Left lobe of liver (tissue), 2 donors: ENCODE measurements at regions not wholly inside any gene's neighbourhood (a gene's known extent, or its start where the extent isn't known, plus 50 kb on each side); places are given as distances from the start of the nearest gene placed in this dataset.

ENCODE experiments used
- ATAC-seq: fragments of 200-7000 bp; cut with Tn5 transposase; one replicate; pipeline ENCODE4 v1.9.1; 2020; ENCODE audit warnings: mild to moderate bottlenecking, moderate library complexity
- DNase-seq: peaks from one replicate; pipeline ENCODE4 v3.0.0-alpha.2; 2020; ENCODE audit warnings: low spot score
- donor health status: DM: no; HTN: no; CAD: no; lungs with moderate emphysema.
- donor health status: DM: no; HTN: yes; CAD: no.

DNA sequence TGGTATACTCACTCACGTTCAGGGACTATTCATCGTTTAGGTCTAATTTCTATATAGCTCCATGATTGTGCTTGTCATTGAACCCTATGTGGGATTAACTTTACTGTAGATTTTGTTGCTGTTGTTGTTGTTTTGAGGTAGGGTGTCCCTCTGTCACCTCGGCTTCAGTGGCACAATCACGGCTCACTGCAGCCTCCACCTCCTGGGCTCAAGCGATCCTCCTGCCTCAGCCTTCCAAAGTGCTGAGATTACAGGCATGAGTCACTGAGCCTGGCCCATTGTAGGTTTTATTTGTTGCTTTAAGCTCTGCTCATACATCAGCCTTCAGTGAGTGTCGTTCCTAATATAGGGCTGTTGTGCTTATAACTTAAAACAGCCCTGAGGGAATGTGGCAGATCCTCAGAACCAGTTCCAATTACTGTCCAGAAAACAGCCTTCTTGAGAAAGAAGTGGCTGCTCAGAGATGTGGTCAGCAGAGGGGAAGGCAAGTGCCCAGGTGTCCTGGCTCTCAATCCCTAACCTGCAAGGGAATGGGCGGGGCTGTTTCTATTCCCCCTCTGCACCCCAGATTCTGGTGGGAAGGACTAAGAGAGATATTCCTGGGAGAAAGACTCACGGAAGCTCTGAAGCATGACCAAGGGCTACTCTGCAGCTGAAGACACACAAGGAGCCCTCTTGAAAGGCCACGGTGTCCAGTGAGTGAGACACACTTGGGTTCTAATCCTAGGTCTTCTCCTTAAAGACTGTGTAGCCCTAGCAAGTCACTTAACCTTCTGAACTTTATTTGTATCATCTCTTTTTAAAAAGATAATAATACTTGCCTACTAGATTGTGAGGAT is 79.6 kb upstream of the LCLAT1 start:
- DNase-seq: no peak

DNA sequence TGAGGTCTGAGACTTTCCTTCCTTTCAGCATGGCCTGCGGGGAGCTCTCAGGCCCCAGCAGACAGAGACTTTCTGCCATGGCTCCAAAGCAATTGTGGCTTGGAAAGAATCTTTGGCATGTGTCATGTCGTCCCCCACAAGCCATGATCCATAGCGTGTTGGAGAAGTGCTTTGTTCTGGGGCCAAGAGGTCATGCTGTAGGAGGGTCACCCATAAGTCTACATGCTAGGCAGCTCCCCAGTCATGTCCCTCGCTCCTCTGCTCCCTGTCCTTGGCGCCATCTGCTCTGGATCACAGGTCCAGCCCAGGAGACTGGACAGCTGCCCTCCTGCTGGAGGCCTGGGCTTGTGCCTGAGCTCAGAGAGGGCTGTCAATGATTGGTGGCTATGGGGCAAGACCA is 78.8 kb upstream of the LCLAT1 start:
- no peak for DNase-seq
- ATAC-seq: no peak

More for the DNA sequence above, 79.6 kb upstream of the LCLAT1 start:
- no peak for ATAC-seq

DNA sequence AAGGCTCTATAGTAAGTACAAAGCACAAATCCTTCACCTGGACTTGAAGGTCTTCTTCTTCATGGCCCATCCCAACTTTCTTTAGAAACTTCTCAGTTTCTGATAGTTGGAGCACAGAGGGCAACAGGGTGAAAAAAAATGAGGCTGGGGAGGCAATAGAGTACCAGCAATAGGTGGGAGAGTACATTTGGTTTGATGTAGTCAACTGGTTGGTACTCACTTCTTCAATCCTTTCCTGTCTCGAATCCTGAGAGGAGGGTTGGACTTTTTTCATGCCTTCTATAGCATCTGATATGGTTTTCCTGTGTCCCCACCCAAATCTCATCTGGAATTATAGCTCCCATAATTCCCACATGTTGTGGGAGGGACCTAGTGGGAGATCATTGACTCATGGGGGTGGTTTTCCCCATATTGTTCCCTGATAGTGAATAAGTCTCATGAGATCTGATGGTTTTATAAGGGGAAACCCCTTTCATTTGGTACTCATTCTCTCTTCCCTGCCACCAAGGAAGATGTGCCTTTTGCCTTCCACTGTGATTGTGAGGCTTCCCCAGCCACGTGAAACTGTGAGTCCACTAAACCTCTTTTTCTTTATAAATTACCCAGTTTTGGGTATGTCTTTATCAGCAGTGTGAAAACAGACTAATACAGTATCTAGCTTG is 75.9 kb upstream of the LCLAT1 start:
- DNase-seq (no peak), ATAC-seq (no peak)

GRCh38 chr2:30371772-30372373 is 75.2 kb upstream of the LCLAT1 start:
- no peak for DNase-seq

GRCh38 chr2:30372826-30373225 is 74.2 kb upstream of the LCLAT1 start:
- no peak for ATAC-seq
- DNase-seq: no peak

More at GRCh38 chr2:30371772-30372373, 75.2 kb upstream of the LCLAT1 start:
- ATAC-seq: peak; percentile 61

DNA sequence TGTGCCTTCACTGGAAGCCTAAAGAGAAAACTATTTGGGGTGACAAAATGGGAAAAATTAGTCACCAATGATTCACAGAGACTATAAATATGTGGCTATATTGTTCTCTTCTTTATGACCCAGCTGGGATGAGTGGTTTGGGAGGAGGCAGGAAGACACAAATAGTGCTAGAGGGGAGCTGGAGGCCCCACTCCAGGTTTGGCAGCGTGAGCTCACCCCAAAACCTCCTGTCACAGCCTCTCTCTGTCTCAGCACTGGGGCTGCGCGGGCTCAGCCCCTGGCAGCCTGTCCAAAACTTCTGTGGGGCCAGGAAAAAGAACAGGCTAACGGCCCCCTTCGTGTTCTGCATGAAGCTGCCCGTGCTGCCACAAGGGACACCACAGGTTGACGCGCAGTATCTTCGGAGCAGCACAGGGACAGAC is 73.2 kb upstream of the LCLAT1 start:
- no peak for ATAC-seq
- DNase-seq: no peak

GRCh38 chr2:30374380-30374779 is 72.7 kb upstream of the LCLAT1 start:
- no peak for ATAC-seq
- no peak for DNase-seq

GRCh38 chr2:30375915-30376314 is 71.1 kb upstream of the LCLAT1 start:
- ATAC-seq (no peak), DNase-seq (no peak)

DNA sequence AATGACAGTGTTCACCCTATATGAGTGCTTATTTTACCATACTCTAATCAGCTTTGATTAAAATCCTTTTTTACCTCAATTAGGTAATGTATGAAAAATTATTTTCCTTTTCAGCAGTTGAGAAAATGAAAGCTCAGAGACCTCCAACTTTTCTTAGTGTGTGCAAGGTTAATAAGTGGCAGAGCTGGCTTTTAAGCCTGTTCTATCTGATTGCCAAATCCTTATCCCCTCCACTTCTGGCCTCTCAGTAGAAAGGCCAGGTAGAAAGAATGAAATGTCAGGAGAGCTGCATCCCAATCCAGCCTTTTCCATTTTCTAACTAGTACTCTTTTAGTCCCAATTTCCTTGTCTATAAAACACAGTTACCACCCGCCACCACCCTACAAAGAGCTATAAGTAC is 67.6 kb upstream of the LCLAT1 start:
- ATAC-seq (no peak), DNase-seq (no peak)

GRCh38 chr2:30380824-30381223 is 66.2 kb upstream of the LCLAT1 start:
- DNase-seq: no peak
- ATAC-seq: no peak

DNA sequence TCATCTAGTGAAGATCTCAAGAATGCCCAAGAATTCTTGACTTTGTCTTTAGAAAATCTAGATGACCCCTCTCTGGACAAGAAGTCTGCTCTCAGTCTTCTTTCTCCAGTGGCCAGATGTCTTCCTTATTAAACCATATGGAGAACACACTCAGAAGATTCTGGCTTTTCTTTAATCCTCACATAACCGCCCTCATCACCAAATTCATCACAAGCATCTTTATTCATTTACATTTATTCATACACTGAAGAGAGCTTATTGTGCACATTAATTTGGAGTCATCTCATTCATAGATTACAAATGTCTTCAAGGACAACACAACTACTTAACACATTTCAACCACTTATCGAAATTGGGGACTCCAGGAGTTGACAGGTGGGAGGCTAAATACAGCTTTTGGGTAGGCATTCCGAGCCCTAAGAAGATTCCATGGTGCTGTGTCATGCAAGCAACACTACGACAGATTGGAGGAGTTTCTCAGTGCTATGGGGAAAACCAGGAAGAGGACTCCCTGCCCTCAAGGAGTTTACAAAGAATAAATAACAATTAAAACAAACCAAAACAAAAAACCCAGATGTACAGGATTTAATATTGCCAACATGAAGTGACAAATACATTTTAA is 64.8 kb upstream of the LCLAT1 start:
- ATAC-seq: no peak
- DNase-seq: no peak

- DNase-seq (no peak), ATAC-seq (no peak)
Observed at GRCh38 chr2:30382995-30383394, 64.1 kb upstream of the LCLAT1 start.

DNA sequence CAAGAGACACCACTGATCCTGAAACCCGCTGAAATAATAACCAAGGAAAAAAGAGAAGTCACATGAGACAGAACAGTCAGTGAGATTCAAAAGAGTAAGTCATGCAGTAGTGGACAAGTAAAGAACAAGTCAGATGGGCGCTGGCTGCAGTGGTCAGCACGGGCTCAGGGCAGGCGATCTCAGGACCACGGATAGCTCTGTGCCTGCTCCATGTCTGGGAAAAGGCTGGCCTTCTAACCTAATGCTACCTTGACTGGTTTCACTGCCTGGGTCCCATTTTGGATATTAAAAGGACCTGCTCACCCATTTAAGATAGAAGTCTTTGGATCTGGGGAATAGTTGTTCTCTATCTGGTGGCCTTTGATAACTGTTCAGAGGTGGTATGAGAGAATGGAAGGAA is 61.7 kb upstream of the LCLAT1 start:
- peak; percentile 64 for ATAC-seq

DNA sequence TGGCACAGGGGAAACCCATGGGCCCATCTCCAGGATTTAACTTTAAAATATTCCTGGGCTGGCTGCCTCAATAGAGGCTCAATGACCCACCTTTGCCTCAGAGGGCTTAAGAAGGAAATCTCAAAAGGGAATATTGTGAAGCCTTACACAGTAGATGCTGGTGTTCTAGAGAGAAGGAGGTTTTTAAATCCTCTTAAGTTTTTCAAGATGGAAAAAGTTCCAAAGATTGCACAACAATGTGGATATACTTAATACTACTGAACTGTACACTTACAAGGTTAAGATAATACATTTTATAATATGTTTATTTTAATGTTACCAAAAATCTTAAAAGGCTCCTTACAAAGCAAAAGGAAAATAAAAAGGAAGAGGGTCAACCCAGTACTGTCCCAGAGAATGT is 54.9 kb upstream of the LCLAT1 start:
- no peak for DNase-seq
- no peak for ATAC-seq

More for the DNA sequence above, 61.7 kb upstream of the LCLAT1 start:
- DNase-seq: no peak

- ATAC-seq (no peak), DNase-seq (no peak)
Observed at GRCh38 chr2:30393510-30393909, 53.5 kb upstream of the LCLAT1 start.

DNA sequence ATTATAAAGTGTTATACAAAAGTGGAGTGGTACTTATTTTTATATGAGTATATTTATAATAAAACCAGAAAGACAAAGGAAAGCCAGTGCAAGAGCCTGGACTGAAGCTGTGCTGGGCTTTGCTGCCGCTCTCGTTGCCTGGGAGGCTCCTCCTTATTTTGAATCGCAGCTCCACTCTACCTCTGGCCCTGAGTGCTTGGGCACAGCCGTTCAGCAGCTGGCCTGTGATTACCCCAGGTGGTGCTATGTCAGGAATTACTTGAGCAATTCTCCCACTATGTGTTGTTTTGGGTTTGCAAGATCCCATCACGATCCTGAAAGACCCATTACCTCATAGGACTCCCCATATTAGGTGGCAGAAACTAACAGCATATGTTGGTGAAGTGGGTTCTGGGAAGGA is 53.0 kb upstream of the LCLAT1 start:
- ATAC-seq: no peak

GRCh38 chr2:30396436-30397232 is 50.4 kb upstream of the LCLAT1 start:
- ATAC-seq (no peak), DNase-seq (no peak)

More for the DNA sequence above, 53.0 kb upstream of the LCLAT1 start:
- DNase-seq: no peak
